GM21576 (cell line): ENCODE measurements at regions not wholly inside any gene's neighbourhood (a gene's known extent, or its start where the extent isn't known, plus 50 kb on each side); places are given as distances from the start of the nearest gene placed in this dataset.
"Not testable (repeated sequence)": the region's sequence is repeated elsewhere in the genome, so short reads cannot be mapped to it uniquely, and the experiment has no call there.

ENCODE experiments used
- ATAC-seq: cut with Tn5 transposase; IDR thresholded peaks from one replicate; pipeline ENCODE4 v1.9.1; 2021; ENCODE audit warnings: mild to moderate bottlenecking, moderate library complexity; ENCODE audit not compliant: unreplicated experiment

DNA sequence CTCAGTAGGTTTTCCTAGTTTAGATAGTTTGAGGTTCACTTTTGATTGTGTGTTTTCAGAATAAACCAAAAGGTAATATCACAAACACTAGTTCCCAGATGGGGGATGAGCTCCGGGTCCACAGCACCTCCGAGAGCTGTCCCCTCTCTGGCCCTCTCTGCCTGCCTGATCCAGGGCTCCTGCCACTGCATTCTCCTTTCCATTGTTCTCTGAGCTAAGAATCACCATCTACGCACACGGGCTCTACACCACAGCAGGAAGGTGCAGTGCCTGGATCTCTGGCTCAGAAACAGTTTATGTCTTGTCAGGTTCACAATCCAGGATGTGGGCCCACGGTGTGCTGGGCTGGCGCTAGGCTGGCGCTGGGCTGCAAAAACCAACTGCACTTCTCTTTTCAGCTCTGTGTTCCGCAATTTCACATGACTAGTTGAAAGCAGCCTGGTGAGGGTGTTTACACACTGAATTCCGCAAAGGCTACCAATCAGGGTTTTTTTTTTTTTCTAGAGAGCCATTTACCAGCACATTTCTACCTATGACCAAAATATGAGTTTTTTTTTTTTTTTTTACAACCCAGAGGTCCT, 167.5 kb downstream of the SOD2 start:
- no peak for ATAC-seq

DNA sequence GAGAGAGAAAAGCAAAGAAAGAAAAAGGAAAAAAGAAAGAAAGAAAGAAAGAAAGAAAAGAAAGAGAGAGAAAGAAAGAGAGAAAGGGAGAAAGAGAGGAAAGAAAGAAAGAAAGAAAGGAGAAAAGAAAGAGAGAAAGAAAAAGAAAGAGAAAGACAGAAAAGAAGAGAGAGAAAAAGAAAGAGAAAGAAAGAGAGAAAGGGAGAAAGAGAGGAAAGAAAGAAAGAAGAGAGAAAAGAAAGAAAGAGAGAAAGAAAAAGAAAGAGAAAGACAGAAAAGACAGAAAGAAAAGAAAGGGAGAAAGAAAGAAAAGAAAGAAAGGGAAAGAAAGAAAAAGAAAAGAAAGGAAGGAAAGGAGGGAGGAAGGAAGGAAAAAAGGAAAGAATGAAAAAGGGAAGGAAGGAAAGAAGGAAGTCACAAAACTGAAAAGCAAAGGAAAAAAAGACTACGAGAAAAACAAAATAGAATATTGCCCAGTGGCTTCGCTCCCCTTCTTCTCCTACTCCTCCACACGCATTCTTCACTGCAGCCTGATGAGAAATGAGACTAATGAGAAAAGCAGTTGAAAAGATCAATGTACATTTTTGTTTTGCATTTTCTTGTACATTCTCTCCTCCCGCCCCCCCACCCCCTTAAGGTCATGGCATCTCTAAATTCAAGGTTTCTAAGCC, 170.0 kb downstream of the SOD2 start:
- no peak for ATAC-seq

DNA sequence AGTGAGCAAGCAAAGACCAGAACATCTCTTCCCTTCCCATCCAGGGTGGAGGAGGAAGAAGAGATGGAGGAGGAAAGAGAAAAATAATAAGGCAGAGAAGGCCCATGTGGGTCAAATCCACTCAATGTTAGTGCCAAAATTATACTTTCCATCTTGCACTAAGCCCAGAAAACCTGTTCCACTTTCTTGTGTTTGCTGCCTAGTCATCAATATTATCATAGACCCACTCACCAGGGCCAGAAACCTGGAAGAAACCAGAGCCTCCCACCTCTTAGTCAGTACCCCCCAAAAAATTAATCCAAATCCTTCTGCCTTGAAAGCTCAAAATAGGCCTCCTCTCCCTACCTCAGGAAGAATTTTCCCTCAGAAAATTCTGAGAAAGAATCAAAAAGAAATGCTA, 171.1 kb downstream of the SOD2 start:
- ATAC-seq: no peak

DNA sequence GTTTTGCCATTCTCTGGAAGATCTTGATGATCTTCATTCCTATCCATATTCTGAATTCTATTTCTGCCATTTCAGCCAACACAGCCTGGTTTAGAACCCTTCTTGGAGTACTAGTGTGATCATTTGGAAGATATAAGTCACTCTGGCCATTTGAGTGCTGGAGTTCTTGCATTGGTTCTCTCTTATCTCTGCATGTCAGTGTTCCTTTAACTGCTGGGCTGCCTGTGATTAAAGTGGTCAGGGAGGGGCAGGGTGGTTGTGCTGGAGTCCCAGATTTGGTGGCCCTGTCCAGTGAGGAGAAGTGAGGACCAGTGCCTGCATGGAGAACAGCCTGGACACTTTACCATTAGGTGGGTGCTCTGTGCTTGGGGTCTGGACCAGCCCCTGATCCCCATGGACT, 173.0 kb downstream of the SOD2 start:
- ATAC-seq: no peak

DNA sequence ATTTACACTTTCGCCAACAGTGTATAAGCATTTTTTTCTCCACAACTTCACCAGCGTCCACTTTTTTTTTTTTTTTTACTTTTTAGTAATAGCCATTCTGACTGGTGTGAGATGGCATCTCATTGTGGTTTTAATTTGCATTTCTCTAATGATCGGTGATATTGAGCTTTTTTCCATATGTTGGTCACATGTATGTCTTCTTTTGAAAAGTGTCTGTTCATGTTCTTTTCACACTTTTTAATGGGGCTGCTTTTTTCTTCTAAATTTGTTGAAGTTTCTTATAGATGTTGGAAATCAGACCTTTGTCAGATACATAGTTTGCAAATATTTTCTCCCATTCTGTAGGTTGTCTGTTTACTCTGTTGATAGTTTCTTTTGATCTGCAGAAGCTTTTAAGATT, 177.2 kb downstream of the SOD2 start:
- not testable (repeated sequence) for ATAC-seq

DNA sequence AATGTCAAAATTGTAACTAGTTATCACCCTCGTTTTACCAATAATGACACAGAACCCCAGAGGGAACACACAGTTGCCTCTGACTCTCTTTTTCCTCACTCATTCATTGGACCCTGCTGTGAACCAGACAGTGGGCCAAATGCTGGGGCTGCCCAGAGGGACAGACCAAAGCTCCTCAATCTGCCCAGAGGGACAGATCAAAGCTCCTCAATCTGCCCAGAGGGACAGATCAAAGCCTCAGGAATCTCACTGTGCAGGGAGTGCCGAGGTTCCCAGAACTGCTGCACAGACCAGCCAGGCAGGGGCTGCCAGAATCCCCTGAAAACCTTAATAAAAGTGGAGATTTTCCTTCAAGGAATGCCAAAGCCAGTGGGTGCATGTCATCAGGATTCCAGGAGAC, 179.1 kb downstream of the SOD2 start:
- no peak for ATAC-seq

DNA sequence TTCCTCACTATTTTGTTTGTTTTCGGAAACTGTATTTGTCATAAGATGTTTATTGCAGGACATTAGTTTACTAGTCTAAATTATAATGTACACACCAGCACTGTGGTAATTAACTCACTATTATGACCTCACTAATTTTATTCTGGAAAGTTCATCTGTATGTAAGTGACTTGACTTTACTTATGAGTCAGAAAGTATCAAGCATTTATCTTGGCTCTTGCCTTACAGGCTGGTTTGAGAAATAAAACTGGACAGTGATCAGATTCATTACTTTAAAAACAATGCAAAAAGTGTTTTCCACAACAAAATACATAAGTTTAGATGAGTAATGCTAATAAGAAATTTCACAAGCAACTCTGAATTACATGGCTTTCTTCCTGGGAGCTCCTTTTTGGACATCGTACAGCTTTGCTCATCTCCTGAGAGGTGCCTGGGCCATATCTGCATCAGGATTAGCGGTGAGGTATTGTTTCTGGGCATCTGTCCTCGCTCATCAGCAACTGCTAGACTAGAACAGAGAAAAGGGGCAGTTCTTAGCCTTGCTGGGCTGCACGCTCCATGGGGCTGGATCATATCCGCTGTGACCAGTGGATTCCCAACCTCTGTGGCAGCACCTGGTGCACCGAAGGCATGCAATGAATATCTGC, 179.8 kb downstream of the SOD2 start:
- ATAC-seq: no peak

DNA sequence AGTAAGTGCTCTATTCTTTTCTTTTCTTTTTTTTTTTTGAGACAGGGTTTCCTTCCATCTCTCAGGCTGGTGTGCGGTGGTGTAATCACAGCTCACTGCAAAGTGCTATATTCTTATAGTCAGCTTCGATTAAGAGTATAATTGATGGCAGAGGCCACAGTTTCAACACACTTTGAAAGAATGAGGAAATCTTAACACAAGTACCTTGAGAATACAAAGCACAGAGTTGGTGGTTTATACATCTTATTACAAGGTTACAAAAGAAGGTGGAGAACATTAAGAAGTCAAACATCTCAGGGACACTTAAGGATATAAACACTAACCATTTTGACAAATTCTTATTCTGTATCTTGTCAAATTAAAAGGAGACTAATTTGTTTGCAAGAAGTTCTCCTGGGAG, 180.5 kb downstream of the SOD2 start:
- ATAC-seq: no peak

DNA sequence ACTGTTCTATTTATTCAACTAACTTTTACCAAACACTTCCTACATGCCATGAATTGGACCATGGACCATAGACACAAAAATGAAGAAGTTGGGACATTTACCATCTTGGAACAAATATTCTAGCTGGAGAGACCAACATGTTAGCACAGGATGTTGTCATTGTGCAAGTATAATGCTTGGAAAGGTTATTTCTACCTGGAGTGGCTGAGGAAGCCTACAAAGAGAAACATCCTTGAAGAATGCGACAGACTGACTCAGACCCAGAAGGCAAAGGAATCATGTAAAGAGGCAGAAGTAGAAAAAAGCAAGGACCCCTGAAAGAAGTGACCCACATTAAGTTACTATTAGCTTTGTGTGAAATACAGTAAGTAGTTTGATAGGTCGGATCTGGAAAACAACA, 180.9 kb downstream of the SOD2 start:
- ATAC-seq: no peak

DNA sequence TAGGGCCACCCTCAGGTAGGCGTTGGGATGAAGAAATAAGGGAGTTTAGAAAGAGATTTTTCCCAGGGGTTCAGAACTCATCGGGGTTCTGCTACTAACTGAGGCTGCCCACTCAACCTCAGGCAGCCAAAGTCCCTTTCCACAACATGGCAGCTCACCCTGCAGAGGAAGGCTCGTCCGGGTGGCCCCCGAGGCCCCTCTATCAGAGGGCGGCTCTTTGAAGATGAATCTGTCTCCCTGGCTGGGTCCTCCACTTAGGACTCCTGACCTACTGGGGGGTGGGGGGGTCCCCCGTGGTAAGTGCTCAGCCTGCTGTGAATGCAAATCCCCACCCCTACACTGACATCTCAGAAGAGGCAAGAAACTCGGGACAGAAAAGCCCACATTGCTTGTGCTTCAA, 182.9 kb downstream of the SOD2 start:
- no peak for ATAC-seq

DNA sequence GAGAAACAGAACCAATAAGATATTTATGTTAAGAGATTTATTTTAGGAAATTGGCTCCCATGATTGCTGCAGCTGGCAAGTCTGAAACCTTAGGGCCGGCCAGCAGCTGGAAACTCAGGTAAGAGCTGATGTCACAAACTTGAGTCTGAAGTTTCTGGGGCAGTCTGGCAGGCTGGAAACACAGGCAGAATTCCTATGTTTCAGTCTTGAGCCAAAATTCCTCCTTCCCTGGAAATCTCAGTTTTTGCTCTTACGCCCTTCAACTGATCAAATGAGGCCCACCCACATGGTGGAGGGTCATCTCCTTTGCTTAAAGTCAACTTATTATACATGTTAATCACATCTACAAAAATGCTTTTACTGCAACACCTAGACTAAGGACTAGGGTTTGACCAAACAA, 184.1 kb downstream of the SOD2 start:
- no peak for ATAC-seq

DNA sequence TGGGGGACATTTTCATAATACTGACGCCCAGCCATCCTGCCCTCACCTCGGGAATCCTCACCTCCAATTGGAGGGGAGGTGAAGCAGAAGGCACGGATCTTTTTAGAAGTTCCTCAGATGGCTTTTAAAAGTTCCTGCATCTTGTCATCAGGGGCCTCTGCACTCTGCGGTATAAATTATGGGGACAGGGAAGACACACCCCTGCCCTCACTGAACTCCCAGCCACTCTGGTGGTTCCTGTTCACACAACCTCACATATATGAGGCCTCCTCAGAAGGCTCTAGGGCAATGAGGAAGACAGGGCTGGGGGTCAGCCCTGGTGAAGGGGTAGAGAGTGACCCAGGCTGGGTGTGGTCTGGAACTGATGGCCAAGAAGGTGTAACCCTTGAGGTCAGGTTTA, 187.0 kb downstream of the SOD2 start:
- ATAC-seq: no peak

DNA sequence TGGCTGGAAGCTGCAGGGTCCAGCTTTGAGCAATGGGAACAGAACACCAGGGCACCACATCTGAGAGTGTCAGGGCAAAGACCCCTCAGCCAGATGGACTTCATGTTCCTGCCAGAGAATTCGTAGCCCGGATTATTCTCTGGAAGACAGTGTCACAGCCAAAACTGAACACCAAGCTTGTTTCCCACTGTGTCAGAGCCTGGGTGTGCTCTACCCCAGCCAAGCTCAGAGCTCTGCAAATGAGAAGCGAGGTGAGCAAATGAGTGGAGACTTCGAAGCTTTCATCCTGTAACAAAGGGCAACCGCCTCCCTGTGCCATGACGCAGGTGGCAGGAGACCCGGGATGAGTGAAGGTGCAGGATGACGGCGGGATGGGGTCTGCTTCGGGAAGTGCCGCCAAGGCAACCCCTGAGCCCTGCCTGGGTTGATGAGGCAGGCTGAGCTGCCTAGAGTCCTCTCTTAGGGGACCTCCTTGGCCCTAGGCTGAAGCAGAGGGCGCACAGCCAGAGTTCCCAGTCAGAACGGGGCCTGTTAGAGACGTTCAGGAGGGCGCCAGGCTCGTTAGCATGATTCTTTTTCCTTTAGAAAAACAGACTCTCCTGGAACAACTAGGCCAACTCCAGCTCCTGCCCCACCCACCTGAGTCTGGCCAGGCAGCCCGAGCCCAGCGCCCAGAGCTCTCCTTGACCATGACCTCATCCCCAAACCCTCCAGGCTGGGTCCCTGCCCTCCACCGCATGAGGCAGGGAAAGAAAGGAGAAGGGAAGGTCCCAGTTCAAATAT, 187.7 kb downstream of the SOD2 start:
- no peak for ATAC-seq

DNA sequence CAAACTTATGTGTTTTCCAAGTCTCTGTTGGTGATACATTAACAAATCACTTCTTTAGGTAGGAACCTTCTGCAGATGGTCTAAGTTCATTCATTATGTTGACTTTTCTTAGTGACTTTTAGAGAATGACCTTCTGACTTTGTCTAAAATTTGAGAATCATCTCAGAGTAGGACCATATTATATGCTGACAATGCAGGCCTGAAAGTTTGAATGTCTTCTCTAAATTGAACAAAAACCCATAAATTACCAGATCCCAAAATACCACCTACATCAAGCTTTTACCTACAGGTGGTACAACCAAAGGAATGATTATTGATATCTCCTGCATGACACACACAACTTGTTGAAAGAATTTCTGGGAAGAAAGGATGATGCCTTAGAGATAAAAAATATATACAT, 191.5 kb downstream of the SOD2 start:
- no peak for ATAC-seq

DNA sequence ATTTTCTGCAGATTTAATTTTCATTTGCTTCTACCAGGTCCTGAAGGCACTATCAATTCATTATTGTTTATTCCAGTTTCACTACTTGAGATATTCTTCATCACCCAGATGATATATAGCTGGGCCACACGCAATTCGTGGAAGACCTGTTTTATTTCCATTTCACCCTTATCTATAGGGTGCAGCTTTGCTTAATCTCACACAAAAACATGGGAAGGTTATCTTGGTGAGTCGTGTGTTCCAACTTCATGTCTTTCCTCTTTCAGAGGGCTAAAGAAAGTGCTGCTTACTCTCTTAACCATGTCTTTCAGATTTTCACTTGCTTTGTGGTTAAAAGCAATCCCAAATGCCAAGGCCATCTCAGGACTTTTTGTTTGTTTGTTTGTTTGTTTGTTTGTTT, 194.0 kb downstream of the SOD2 start:
- no peak for ATAC-seq

DNA sequence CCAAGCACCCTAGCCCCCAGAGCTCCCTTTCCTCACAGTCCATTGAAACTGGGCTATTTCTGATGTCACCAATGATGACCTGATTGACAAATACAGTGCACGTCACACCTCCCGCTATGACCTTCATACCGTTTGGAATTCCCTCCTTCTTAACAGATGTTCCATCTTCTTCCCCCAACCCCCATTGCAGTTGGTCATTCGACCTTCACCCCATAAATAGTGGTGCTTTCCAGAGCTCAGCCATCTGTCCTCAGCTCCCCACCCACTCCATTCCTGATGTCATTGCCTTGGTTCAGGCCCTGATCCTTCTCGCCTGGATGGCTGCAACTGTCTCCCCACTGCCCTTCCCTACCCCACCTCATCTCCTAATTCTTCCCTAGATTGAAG, 198.5 kb downstream of the SOD2 start:
- ATAC-seq: no peak

DNA sequence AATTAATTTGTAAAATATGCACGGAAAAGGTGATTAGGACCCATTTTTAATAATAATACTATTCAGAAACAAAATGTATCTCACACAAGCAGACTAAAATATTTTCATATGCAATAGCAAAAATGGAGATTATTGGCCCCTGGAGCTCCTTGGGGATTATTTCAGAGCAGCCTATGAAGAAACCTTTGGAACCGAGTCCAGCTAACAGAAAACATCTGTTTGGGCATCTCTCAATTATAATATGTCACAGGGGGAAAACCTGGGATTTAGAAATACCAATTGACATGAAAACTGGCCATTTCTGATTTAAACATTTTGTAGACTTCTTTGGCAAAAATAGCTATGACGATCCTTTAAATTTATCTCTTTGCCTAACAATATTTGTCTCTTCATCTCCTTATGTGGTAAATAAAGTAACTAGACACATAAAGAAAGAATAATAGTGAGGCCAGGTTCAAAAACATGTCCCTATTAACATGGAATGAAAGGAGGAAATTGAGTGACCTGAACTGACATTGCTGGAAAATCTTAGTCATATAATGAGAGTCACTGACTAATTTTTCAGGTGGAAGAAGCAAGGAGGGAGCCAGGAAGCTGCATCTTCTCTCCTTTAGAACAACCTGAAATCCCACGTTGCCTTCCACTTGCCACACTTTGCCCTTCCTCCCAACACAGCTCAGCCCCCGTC, 199.0 kb downstream of the SOD2 start:
- ATAC-seq: no peak

DNA sequence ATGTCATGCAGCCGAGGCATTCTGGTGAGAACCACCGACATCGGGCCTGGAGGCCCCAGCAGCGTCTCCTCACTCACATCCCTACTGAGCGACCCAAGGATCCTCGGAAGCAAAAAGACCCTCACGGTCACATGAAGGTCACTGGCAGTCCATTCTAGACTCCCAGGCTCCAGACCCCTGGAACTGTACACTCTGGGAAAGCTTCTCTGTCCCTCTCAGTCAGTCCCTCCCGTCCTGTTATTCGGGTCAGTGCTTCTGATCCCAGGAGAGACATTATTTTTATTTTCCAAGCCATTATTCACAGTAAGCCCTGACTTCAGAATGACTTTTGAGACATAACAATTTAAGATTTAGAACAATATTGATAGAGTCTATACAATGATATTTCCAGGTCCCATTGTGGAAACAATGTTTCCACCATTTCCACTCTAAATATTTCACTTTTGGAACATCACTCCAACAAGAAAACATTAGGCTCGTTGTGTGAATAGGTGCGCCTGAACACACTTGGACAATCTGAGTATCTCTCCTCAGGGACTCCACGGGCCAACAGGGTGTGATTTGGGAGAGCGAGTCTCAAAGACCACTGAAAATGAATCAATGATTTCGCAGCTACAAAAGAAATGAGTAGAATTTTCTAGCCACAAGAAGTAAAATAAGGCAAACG, 199.7 kb downstream of the SOD2 start:
- no peak for ATAC-seq

DNA sequence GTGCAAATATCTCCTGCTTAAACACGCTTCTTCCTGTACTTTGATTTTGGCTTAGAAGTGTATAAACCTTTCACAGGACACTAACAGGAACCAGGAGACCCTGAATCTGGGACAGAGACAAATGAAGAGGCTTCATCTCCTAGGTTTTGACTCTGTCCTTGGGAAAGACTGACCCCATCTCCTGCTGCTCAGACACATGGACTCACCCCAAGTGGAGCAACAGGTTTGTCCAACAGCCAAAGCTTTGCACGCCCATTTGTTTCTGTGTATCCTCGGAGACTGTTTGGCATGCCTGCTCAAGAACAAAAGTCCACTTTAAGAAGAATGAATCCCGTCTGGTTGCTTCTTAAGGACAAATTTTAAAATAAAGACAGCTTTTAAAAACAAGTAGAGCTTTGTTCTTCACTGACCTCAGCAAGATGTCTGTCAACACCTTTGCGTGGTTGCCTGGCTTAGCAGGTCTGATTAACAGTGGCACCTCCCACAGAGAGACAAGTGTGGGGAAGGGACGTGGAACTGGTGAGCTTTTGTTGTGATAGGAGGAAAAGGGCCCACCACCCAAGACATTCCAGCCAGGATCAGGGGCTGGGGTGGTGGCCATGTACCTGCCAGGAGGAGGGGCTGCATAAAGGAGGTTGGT, 202.6 kb downstream of the SOD2 start:
- no peak for ATAC-seq

DNA sequence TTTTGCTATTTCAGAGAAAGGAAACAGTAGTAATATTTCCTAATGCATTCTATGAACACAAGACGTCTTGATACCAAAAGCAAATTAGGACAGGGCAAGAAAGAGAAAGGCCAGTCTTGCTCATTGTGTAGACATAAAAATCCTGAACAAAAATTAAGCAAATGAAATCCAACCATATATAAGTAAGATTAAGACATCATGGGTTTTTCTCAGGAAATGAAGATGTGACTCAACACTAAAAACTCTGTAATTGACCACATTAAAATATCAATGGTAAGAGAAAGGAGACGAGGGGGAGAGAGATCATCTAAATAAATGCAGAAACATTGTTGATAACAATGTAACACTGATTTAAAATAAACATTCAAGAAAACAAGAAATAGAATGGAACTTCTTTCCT, 205.4 kb downstream of the SOD2 start:
- ATAC-seq: no peak
